ENCODE measurements at regions not wholly inside any gene's neighbourhood (a gene's known extent, or its start where the extent isn't known, plus 50 kb on each side); places are given as distances from the start of the nearest gene placed in this dataset.

DNA sequence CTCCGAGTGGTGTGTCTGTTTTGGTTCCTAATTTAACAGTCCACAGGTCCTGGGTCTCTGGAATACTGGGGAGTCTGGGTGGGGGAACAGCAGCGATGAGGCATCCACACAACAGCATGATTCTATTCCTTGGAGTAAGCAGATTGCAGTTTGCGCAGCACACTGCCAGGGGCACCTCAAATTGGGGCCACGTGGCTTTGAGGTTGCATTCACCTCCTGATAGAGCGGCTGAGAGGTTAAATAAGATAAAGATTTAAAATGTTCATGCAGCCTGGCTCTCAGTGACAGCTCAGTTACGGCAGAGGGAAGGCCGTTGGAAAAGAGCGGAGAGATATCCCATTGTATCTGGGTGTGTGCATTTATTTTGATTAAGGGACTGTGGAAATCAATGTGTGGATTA is 202.3 kb downstream of the ASB1 start:
- Histone ChIP-seq H3K36me3 (replicated peaks) (no peaks in the 10 kb centered on the region), H3K27me3 (ENCODE audit: low read depth) (no peaks in the 10 kb centered on the region), H3K4me3 (no peak overlapping the region), H3K4me1 (no peaks in the 10 kb centered on the region), H3K9me3 (no peaks in the 10 kb centered on the region)
- no peak for DNase-seq (ENCODE audit: low spot score in 2 of 2)
- in situ Hi-C loops (cut with MboI; ENCODE audit: low sequenced_read_pairs) = no loop called here

DNA sequence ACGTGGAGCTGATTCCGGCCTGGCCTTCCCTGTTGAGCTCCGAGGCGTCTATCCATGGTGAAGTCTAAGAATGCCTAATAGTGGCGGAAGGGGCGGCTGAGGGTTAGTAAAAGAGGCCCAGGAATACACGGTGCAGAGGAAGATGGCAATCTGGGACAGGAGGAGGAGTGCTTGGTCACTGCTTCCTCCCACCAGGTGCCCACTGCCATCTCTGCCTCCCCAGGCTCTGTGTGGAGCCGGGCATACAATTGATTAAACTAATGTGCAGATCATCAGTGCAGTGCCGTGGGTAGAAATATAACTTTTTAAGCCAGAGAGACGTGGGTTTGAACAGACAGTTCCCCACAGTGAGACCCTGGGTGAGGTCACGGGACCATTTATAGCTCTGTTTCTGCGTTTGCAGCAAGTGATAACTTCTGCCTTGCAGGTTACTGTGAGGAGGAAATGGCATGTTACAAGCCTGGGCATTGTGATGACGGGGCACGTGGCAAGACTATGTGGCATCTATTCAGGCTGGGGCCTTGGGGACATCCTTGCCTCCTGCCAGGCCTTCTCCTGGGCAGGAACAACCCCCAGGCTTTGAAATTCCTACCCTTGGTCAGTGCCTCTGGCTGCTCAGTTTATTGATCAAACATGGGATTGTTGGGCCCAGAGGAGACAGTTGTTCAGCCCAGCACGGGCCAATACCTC is 204.9 kb downstream of the ASB1 start:
- Histone ChIP-seq H3K9me3 (no peaks in the 10 kb centered on the region), H3K4me1 (no peaks in the 10 kb centered on the region), H3K27me3 (ENCODE audit: low read depth) (no peaks in the 10 kb centered on the region), H3K4me3 (no peak overlapping the region), H3K36me3 (replicated peaks) (no peaks in the 10 kb centered on the region)
- DNase-seq (ENCODE audit: low spot score in 2 of 2) = no peak
- in situ Hi-C loops (cut with MboI; ENCODE audit: low sequenced_read_pairs) = no loop called here

DNA sequence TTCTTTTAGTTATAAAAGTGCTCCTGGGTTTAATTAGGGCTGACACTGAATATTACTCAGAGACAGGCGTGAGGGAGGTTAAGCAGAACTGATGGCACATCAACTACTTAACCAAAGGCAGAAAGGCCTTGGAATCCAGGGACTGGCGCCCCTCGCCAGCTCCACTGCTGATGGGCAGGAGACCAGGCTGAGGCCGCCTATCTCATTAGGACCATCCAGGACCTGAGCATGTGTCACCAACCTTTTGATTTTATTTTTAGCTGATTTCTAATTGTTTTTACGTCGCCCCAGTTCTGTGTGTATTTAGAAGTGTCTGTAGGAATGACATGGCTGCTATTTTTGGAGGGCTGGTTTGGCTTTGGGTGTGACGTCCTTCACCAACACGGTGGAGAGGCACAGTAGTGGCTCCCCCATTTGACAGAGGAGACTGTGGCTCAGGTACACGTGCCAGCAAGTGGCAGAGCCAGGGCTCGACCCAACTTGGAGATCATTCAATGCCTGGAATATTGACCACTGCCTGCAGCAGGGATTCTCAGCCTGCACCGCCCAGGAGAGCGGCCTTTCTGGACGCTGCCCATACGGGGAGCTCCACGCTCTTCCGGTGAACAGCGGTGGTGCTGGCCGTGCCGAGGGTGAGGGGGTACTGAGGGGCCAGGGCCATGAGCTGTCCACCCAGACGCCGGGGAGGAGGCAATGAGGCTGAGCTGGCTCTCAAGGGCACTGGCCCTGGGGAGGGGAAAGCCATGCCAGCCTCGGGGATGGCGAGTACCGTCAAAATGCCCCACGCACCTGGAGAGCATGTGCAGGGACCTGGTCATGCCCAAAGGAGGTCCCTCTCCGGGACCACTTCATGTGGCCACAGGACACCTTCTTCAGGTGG is 205.7 kb downstream of the ASB1 start:
- H3K4me3 ChIP-seq = no peak overlapping the region
- no peaks in the 10 kb centered on the region for H3K36me3 ChIP-seq (replicated peaks)
- H3K4me1 ChIP-seq = no peaks in the 10 kb centered on the region
- H3K9me3 ChIP-seq = no peaks in the 10 kb centered on the region
- in situ Hi-C loops (cut with MboI; ENCODE audit: low sequenced_read_pairs) = no loop called here
- no peaks in the 10 kb centered on the region for H3K27me3 ChIP-seq (ENCODE audit: low read depth)
- DNase-seq (ENCODE audit: low spot score in 2 of 2) = no peak

DNA sequence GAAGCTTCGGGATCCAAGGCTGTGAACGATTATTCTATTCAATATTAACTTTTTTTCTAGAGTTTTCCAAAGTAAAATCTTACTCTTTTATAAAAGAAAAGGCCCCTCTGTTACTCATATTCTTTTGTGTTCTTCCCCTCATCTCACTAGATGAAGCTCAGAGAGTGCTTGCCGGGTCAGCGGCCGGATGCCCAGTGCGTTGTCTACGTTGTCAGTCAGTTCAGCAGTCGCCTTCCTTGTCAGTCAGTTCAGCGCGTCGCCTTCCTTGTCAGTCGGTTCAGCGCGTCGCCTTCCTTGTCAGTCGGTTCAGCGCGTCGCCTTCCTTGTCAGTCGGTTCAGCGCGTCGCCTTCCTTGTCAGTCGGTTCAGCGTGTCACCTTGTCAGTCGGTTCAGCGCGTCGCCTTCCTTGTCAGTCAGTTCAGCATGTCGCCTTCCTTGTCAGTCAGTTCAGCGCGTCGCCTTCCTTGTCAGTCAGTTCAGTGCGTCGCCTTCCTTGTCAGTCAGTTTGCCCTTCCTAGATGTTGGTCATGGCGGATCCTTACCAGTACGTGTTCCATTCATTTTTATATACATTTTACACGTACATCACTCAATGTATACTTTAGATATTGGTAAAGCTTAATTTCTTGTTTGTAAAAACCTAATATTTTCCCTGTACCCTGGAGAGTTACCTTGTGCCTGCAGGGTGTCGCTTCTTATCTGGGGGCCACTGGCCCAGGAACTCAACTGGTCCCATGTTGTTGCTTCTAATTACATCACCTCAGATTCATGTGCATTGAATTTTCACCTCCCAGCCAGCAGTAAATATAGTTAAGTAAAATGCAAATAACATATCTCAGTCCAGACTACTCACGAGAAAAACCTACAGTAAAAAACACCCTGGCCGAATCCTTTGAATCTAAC is 206.9 kb downstream of the ASB1 start:
- Histone ChIP-seq H3K36me3 (replicated peaks) (no peaks in the 10 kb centered on the region), H3K27me3 (ENCODE audit: low read depth) (no peaks in the 10 kb centered on the region)

DNA sequence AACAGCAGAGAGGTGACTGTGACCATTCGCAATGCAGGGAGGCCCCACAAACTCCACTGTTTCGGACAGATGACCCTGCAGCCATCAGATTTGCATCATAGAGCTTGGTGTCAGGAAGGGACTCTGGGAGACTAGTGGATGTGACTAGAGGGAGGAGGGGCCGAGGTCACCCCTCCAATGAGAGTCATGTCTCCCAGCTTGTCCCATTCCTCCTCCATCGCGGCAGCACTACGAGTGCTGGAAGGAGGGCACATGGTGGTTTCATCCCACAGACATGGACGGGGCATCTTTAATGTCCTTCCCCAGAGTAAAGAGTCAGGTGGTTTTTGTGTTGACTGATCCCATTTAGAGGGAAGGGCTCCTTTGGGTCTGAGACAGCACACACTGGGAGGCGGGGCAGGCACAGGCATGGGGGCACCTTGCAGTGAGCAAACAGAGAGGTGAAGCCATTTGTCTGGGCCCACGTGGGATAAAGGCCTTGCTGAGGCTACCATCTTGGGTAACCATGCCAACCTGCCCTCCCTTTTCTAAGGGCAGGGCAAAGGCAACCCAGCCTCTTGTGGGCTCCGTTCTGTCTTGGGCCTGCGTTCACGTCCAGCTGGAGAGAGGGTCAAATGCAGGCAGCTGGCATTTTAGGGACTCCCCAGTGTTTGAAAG is 208.1 kb downstream of the ASB1 start:
- no peaks in the 10 kb centered on the region for H3K36me3 ChIP-seq (replicated peaks)
- in situ Hi-C loops (cut with MboI; ENCODE audit: low sequenced_read_pairs) = no loop called here
- no peaks in the 10 kb centered on the region for H3K27me3 ChIP-seq (ENCODE audit: low read depth)
- no peak overlapping the region for H3K4me3 ChIP-seq
- H3K4me1 ChIP-seq = no peaks in the 10 kb centered on the region
- DNase-seq (ENCODE audit: low spot score in 2 of 2) = no peak
- no peaks in the 10 kb centered on the region for H3K9me3 ChIP-seq

More for the DNA sequence above, 206.9 kb downstream of the ASB1 start:
- no peak for DNase-seq (ENCODE audit: low spot score in 2 of 2)
- in situ Hi-C loops (cut with MboI; ENCODE audit: low sequenced_read_pairs) = no loop called here
- no peak overlapping the region for H3K4me3 ChIP-seq
- no peaks in the 10 kb centered on the region for H3K9me3 ChIP-seq
- H3K4me1 ChIP-seq = no peaks in the 10 kb centered on the region

DNA sequence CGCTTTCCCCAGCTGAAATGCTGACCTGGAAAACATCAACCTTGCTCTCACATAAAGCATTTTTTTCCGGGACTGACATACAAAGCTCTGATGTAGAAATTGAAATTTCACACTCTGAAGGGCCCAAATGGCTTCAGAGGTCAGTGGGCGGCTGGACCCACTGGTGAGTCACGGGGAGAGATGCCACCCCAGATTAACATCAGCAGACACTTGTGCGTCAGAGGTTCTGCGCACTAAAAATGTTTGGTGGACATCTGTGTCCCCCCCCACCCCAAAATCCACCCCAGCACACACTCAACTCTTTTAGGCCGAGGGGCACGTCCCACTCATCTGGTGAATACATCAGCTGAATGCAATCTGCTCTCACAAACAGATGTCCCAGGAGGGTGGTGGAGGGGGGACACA is 208.9 kb downstream of the ASB1 start:
- no peaks in the 10 kb centered on the region for H3K9me3 ChIP-seq
- no peak for DNase-seq (ENCODE audit: low spot score in 2 of 2)
- no peaks in the 10 kb centered on the region for H3K4me1 ChIP-seq
- no peaks in the 10 kb centered on the region for H3K36me3 ChIP-seq (replicated peaks)
- no peaks in the 10 kb centered on the region for H3K27me3 ChIP-seq (ENCODE audit: low read depth)
- in situ Hi-C loops (cut with MboI; ENCODE audit: low sequenced_read_pairs) = no loop called here
- H3K4me3 ChIP-seq = no peak overlapping the region

DNA sequence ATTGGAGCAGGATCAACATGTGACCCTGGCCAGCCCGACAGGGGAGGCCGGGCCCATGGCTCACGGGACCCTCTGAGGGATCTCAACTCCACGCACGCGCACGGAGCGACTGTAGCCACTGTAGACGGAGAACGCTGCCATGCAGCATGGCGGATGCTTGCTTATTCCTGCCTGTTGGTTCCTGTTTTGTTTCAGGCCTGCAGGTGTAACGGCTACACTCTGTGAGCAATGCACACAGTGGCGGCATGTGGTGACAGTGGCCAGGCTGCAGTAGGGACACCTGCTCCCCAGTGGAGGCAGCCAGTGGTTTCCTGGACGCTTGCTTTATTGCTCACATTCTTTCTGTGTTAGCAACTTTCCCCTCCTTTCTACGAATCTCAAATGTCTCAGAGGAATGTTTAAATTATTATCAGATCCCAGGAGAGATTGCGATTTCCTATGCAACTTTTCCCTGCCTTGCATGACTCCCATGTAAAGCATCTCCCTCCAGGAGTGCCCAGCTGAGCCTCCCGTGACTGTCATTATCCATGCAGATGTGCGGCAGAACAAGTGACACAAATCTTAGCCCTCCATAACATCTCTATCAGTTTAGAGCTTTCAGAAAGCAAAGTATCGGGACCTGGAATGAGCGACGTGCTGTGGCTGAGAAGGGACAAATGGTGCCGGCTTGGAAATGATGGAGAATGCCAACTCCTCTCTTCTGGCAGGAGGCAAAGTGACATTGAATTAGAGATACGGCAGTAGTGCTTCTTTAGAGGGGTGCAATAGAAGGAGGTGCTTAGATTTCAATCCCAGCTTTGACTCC is 209.7 kb downstream of the ASB1 start:
- H3K4me1 ChIP-seq = no peaks in the 10 kb centered on the region
- in situ Hi-C loops (cut with MboI; ENCODE audit: low sequenced_read_pairs) = no loop called here
- no peaks in the 10 kb centered on the region for H3K36me3 ChIP-seq (replicated peaks)
- no peak overlapping the region for H3K4me3 ChIP-seq
- DNase-seq (ENCODE audit: low spot score in 2 of 2) = no peak
- H3K27me3 ChIP-seq (ENCODE audit: low read depth) = no peaks in the 10 kb centered on the region
- H3K9me3 ChIP-seq = no peaks in the 10 kb centered on the region

DNA sequence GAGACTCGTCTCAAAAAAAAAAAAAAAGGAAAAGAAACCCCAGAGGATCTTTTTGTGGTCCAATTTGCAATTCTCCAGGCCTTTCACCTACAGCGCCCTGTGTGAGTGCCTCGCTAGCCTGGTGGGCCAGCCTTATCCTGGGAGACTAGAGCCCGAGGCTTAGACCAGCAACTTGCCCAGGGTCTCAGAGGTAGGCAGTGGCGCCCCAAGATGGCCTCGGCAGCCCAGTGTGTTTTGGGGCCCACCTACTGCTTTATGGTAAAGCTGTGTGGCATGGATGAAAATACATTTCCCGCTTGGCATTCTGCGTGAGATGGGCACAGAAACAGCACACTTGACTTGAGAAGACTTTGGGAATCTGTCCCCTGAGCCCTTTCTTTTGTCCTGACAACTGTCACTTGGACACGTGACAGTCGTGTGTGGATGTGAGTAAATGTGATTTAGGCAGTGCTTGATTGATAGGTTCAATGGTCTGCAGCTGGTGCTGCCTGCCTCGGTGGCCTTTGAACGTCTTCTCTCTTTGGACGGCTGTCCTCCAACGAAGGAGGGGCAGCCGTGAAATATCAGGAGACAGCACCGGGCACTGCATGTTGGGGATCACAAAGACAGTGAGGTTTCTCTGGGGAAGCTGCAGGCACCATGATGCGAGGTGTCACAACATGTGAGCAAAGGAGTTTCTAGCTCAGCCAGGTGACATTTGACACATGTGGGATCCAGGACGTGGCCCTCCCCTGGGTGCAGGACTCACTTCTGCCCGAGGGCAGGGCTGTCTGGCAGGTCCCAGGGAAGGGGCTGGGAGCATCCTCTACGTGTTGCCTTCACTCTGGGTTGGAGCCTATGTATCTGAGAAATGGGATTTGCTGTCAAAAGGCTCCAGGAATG is 209.5 kb upstream of the TWIST2 start:
- Histone ChIP-seq H3K9me3 (no peaks in the 10 kb centered on the region), H3K27me3 (ENCODE audit: low read depth) (no peaks in the 10 kb centered on the region), H3K4me3 (no peak overlapping the region), H3K36me3 (replicated peaks) (no peaks in the 10 kb centered on the region), H3K4me1 (no peaks in the 10 kb centered on the region)
- in situ Hi-C loops (cut with MboI; ENCODE audit: low sequenced_read_pairs) = no loop called here
- no peak for DNase-seq (ENCODE audit: low spot score in 2 of 2)

DNA sequence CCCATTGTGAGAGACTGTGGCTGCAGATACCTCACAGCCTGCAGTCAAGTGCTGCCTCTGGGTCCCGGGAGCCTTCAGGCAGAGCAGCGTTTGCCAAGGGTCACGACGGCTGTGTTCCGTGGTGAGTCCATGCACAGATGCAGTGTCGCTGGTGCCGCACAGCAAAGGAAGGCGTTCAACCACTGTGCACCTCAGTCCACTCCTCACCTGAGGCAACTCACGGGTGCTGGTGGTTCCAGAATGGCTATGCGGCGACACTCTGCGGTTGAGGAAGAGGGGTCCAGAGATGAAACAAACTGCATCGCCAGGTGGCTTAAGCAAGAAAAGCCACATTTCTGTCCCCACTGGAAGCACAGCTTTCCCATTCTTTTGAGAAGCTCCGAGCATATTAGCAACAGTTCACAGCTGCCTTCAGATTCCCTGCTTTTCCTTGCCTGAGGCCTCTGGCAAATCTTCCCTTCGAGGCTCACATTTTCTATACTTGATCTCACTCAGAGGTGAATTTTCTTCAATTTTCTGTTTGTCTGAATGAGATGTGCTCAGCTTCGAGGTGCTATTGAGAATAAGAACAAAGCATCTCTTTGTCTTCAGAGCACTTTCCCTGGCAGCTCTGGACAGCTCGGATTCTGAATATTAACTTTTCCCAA is 208.8 kb upstream of the TWIST2 start:
- Histone ChIP-seq H3K36me3 (replicated peaks) (no peaks in the 10 kb centered on the region), H3K4me3 (no peak overlapping the region), H3K27me3 (ENCODE audit: low read depth) (no peaks in the 10 kb centered on the region), H3K9me3 (no peaks in the 10 kb centered on the region), H3K4me1 (no peaks in the 10 kb centered on the region)
- no peak for DNase-seq (ENCODE audit: low spot score in 2 of 2)
- in situ Hi-C loops (cut with MboI; ENCODE audit: low sequenced_read_pairs) = no loop called here

DNA sequence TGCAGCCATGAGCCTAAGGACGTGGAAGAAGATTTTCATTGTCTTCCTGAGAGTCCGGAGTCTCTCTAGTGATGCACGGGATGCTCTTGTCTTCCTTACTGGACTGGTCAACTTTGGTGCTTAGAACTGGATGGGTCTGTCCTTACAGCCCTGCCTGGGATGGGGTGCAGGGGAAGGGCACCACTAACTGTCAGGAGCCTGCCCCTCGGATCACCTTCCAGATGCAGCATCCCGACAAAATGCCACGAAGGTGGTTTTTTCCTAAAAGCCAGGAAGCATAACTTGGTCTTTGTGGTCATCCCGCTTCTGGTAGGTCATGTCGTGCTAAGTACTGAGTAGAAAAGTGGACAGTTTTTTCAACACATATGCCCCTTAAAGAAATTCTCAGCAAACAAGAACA is 207.4 kb upstream of the TWIST2 start:
- DNase-seq (ENCODE audit: low spot score in 2 of 2) = no peak
- no peaks in the 10 kb centered on the region for H3K9me3 ChIP-seq
- no peaks in the 10 kb centered on the region for H3K36me3 ChIP-seq (replicated peaks)
- no peaks in the 10 kb centered on the region for H3K27me3 ChIP-seq (ENCODE audit: low read depth)
- H3K4me1 ChIP-seq = no peaks in the 10 kb centered on the region
- H3K4me3 ChIP-seq = no peak overlapping the region
- in situ Hi-C loops (cut with MboI; ENCODE audit: low sequenced_read_pairs) = no loop called here

DNA sequence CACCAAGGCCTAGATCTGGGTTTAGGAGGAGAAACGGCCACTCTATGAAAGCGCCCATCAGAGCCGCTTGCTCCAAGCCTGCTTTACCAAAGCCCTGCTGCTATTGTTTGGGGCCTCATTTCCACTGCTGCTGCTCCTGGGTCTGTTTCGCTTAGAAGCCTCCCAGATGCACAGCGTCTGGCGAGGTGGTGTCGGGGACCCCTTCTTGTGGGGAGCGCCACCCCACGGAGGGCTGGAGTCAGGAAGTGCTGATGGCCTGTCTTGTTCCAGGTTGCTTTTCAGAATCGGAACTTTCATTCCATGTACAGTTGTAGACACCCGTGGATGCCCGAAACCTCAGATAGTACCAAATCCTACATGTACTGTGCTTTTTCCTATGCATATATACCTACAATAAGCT is 204.9 kb upstream of the TWIST2 start:
- in situ Hi-C loops (cut with MboI; ENCODE audit: low sequenced_read_pairs) = no loop called here
- DNase-seq (ENCODE audit: low spot score in 2 of 2) = no peak
- Histone ChIP-seq H3K9me3 (no peaks in the 10 kb centered on the region), H3K4me3 (no peak overlapping the region), H3K4me1 (no peaks in the 10 kb centered on the region), H3K36me3 (replicated peaks) (no peaks in the 10 kb centered on the region), H3K27me3 (ENCODE audit: low read depth) (no peaks in the 10 kb centered on the region)

DNA sequence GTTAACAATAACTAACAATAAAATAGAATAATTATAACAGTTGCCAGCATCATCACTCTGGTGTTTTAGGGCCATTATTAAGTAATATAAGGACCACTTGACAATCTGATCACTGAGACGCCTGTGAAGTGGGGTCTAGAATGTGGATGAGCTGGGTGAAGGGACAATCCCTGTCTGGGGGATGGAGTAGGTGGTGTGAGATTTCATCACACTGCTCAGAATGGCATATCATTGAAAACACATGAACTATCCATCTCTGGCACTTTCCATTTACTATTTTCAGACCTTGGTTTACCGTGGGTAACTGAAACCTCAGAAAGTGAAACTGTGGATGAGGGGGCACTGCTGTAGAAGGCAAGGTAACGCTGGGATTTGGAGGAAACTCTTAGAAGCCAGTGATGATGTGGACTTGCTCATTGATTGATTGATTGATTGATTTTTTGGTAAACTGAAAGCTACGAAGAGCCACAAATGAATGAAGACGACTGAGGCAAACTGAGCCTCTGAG is 204.4 kb upstream of the TWIST2 start:
- Histone ChIP-seq H3K9me3 (no peaks in the 10 kb centered on the region), H3K4me3 (no peak overlapping the region), H3K27me3 (ENCODE audit: low read depth) (no peaks in the 10 kb centered on the region), H3K36me3 (replicated peaks) (no peaks in the 10 kb centered on the region), H3K4me1 (no peaks in the 10 kb centered on the region)
- in situ Hi-C loops (cut with MboI; ENCODE audit: low sequenced_read_pairs) = no loop called here
- DNase-seq (ENCODE audit: low spot score in 2 of 2) = no peak

Data from HAP-1 (cell line).